ENCODE measurements at regions not wholly inside any gene's neighbourhood (a gene's known extent, or its start where the extent isn't known, plus 50 kb on each side); places are given as distances from the start of the nearest gene placed in this dataset.

GRCh38 chr7:12030116-12030515 is 181.0 kb upstream of the TMEM106B start:
- TF ChIP-seq CTCF (IDR thresholded peaks at IDR 0.05) = no peak
- TF ChIP-seq POLR2A (IDR thresholded peaks at IDR 0.05) = no peak

Measured in right lobe of liver (tissue), 4 donors.